Peyer's patch (tissue), 4 donors: ENCODE measurements at regions not wholly inside any gene's neighbourhood (a gene's known extent, or its start where the extent isn't known, plus 50 kb on each side); places are given as distances from the start of the nearest gene placed in this dataset.

Experiments
- CTCF ChIP-seq, 6 experiments: fragments of 450-650 bp in 4 of 6; fragments of 200-600 bp in 2 of 6; sonication (generic) in 1 of 6; IDR thresholded peaks; one replicate each; pipeline ENCODE4 v1.5.1; 2017 to 2019; ENCODE audit warnings: antibody characterized with exemption in 6 of 6, mild to moderate bottlenecking in 3 of 6, moderate library complexity in 1 of 6
- POLR2A ChIP-seq, 2 donors: fragments of 450-650 bp; IDR thresholded peaks; one replicate each; pipeline ENCODE4 v1.5.1; 2017; ENCODE audit warnings: antibody characterized with exemption in 2 of 2, mild to moderate bottlenecking in 2 of 2, moderate library complexity in 2 of 2

- no peak for TF ChIP-seq POLR2A (IDR thresholded peaks at IDR 0.05)
- TF ChIP-seq CTCF (IDR thresholded peaks at IDR 0.05), result no peak
Observed at GRCh38 chr13:38563739-38564138, 123.1 kb upstream of the FREM2 start.
